Testis (tissue), 2 donors: ENCODE measurements at regions not wholly inside any gene's neighbourhood (a gene's known extent, or its start where the extent isn't known, plus 50 kb on each side); places are given as distances from the start of the nearest gene placed in this dataset.
"Not testable (repeated sequence)": the region's sequence is repeated elsewhere in the genome, so short reads cannot be mapped to it uniquely, and the experiment has no call there.

ENCODE experiments used
- POLR2A ChIP-seq: fragments of 450-650 bp; IDR thresholded peaks from one replicate; pipeline ENCODE4 v1.6.1; 2017; ENCODE audit warnings: antibody characterized with exemption, mild to moderate bottlenecking, moderate library complexity
- TF ChIP-seq, protein P1 (sequence below), 3 experiments: fragments of 450-650 bp in 2 of 3; fragments of 200-600 bp in 1 of 3; sonication (generic) in 1 of 3; IDR thresholded peaks; one replicate each; pipeline ENCODE4 v1.5.1; 2016 to 2019; ENCODE audit warnings: antibody characterized with exemption in 3 of 3, mild to moderate bottlenecking in 2 of 3, moderate library complexity in 1 of 3

DNA sequence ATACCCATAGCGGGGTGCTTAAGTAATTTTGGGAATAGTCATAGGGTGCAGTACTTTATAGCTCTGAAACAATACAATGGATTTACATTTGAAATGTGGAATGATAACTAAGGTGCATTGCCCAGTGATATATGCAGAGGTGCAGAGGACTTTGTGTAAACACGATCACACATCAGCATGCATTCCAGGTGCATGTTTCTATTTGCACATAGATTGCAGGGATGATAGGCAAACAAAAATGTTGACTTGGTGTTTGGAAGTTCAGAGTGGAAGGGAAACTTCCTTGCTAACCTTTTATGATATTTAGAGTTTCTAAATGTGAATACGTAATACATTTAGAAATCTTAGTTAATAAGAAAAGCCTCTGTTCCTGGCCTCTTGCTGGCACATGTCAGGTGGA, 941.5 kb downstream of the TUBA3C start:
- TF ChIP-seq, protein P1, sequence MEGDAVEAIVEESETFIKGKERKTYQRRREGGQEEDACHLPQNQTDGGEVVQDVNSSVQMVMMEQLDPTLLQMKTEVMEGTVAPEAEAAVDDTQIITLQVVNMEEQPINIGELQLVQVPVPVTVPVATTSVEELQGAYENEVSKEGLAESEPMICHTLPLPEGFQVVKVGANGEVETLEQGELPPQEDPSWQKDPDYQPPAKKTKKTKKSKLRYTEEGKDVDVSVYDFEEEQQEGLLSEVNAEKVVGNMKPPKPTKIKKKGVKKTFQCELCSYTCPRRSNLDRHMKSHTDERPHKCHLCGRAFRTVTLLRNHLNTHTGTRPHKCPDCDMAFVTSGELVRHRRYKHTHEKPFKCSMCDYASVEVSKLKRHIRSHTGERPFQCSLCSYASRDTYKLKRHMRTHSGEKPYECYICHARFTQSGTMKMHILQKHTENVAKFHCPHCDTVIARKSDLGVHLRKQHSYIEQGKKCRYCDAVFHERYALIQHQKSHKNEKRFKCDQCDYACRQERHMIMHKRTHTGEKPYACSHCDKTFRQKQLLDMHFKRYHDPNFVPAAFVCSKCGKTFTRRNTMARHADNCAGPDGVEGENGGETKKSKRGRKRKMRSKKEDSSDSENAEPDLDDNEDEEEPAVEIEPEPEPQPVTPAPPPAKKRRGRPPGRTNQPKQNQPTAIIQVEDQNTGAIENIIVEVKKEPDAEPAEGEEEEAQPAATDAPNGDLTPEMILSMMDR (IDR thresholded peaks at IDR 0.05) = not testable (repeated sequence)
- not testable (repeated sequence) for TF ChIP-seq POLR2A
